HG03095 (cell line): ENCODE measurements at regions not wholly inside any gene's neighbourhood (a gene's known extent, or its start where the extent isn't known, plus 50 kb on each side); places are given as distances from the start of the nearest gene placed in this dataset.
"Not testable (repeated sequence)": the region's sequence is repeated elsewhere in the genome, so short reads cannot be mapped to it uniquely, and the experiment has no call there.

Source experiments
- ATAC-seq: cut with Tn5 transposase; IDR thresholded peaks from one replicate; pipeline ENCODE4 v1.9.1; 2021; ENCODE audit warnings: moderate library complexity; ENCODE audit not compliant: unreplicated experiment

DNA sequence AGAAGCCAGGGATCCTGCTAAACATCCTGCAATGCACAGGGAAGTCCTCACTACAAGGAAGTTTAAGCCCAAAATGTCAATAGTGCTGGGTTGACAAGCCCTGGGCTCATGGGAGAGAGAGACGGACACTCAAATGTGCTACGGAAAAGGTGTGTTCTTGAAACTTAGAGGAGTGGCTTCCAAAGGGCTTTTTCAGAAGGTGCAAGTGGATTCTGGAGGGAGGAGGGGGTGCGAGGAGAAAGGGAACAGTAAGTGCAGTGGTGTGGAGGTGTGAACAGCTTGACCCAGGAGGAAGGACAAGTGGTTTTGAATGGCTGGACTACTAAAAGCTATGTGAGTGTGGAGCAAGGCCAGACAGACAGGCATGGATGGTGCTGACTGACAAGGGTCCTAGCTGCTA lies 50.4 kb upstream of the CECR2 start:
- ATAC-seq, result no peak

DNA sequence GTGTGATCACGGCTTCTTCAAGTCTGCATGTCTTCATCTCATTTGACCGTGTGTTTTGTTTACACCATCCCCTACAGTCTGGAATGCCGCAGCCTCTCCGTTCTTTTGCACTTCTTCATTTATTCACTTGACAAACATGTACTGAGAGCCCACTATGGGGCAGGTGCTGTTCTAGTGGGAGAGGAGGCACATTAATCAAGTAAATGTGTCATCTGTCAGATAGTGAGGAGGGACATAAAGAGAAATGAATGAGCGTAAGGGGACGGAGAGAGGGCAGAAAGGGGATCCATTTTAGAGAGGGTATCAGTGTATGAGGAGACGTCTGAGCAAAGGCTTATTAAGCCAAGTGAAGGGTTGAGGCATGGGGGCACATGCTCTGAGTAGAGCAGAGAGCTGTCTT lies 54.0 kb upstream of the CECR2 start:
- no peak for ATAC-seq

DNA sequence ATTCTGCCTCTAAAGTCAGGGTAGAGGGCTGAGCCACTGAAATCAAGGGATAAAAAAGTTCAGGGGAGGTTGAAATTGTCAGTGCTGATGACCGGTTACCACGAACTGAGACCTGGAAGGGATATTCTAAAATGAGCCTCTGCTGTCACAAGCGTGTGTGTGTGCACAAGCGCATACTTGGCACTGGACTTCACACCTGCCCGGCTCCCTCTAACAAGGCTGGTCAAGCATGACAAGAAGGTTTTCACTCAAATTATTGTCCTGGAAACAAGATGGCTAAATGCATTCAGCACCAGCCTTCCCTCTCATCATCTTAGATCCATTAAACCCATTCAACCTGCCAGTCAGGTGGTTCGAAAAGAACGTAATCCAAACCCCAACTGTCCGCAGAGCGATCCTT lies 54.8 kb upstream of the CECR2 start:
- no peak for ATAC-seq

DNA sequence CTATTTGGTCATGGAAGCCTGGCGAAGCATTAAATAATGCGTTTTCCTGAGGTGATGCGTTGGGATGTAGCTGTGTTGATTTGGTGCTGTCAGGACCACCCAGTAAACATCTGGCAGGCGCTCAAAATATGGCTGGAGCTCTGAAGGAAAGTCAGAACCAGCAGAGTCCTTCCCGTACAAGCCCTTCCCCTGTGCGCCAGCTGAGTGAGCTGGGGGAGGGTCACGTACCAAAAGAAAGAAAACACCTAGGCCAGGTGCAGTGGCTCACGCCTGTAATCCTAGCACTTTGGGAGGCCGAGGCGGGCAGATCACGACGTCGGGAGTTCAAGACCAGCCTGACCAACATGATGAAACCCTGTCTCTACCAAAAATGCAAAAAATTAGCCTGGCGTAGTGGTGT lies 55.6 kb upstream of the CECR2 start:
- no peak for ATAC-seq

DNA sequence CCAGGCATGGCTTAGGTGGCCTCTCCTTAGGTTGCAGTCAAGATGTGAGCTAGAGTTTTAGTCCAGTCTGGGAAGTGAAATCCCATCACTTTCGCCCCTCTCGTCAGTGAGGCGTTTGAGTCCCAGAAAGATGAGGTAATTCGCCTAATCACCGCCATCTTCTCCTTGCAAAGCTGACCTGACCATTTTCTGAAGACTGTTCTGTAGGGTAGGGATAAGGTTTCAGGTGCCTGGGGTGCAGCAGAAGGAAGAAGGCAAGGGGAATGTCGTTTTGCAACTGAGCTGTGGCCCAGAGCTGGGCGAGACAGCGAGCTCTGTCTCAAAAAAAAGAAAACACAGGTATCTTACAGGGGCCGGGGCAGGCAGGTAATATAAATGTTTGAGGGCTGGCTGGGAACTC lies 61.7 kb upstream of the CECR2 start:
- ATAC-seq, result no peak

DNA sequence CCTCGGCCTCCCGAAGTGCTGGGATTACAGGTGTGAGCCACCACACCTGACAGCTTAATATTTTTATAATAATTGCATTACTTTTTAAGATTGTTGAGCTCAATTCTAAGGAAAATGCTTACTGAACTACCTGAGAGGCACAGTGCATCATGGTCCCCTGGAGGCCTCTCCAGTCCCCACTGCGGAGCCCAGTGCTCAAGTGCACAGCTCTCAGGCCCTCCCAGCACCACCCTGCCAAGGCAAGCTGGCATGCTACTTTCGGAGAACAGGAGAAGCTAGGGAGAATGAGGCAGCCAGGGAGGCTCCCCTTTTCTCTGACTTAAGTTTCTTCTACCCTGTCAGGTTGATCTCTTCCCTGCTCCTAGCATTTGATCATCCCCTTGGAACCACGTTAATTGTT lies 64.2 kb upstream of the CECR2 start:
- no peak for ATAC-seq

DNA sequence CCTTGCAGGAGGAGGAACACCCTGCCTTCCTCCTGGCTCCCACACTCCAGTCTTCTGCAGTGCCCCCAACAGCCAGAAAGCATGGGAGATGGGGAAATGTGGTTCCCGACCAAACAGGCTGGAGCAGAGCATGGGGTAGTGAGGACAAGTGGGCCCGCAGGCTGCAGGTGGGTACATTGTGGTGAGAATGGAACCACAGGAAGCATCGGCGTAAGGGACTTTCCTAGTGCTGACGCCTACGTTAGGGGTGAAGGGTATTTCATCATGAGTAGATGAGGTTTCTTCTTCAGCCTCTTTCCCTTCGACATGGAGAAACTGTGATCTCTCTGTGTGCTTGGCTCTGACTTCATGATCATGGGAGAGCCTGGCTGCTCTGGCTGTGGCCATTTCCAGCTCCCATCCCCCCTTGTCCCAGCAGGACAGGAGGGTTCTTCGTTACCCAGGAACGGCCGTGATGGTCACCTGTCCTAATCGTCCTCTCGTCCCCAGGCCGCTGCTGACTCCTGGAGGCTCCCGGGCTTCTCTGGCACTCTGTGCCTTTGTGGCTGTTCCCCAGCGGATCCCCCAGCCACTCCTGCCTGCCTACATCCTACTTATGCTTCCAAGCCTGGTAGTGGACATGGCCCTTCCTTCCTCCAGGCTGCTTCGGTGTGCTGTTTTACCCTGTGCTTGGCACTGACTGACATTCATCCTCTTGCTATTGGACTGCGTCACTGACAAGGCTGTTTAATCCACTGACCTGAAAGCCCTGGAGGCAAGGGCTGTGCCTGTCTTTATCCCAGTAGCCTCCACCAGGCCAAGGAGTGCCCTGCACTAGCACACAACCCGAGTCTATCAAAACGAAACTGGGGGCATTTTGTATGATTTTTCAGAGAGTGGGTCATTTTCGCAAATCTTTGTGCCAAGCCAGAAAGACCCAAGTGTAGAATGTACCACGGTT lies 65.2 kb upstream of the CECR2 start:
- peak; percentile 47 for ATAC-seq

DNA sequence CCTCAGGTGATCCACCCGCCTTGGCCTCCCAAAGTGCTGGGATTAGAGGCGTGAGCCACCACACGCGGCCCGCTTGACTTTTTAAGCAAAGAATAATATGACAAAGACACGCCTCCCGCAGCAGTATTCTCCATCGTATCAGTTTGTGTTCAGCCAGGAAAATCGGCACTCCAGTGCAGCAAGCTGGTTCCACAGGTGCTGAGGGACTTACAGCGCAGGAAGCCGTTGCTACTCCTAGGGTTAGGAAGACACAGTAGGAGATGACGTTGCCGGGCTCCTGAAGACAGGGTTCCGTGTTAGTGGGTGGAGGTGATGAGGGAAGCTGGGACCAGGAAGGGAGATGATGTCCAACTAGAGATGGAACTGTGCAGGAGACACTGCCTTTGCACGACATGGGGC lies 65.8 kb upstream of the CECR2 start:
- ATAC-seq, result no peak

DNA sequence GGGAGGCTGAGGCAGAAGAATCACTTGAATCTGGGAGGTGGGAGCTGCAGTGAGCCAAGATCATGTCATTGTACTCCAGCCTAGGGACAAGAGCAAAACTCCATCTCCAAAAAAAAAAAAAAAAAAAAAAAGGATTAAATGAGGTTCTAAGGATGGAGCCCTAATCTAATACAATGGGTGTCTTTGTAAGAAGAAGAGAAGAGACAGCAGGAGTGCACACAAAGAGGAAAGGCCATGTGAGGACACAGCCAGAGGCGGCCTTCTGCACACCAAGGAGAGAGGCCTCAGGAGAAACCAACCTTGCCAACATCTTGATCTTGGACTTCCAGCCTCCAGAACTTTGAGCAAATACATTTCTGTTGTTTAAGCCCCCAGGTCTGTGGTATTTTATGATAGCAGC lies 66.6 kb upstream of the CECR2 start:
- ATAC-seq, result no peak

DNA sequence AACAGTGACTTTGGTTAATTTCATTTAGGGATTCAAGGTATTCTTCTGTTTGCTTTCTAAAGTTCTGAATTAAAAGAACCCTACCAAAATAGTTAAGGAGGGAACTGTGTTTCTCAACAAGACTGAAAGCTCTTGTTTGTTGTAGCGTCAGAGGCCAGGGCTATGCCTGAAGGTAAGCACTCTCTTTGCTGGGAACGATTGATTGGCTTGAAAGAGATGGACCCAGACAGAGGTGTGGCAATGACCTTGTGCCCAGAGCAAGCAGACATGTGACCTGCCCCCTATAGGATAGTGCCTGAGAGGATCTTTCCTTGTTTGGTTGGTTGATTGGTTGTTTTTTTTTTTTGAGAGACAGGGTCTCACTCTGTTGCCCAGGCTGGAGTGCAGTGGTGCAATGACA lies 68.3 kb upstream of the CECR2 start:
- no peak for ATAC-seq

DNA sequence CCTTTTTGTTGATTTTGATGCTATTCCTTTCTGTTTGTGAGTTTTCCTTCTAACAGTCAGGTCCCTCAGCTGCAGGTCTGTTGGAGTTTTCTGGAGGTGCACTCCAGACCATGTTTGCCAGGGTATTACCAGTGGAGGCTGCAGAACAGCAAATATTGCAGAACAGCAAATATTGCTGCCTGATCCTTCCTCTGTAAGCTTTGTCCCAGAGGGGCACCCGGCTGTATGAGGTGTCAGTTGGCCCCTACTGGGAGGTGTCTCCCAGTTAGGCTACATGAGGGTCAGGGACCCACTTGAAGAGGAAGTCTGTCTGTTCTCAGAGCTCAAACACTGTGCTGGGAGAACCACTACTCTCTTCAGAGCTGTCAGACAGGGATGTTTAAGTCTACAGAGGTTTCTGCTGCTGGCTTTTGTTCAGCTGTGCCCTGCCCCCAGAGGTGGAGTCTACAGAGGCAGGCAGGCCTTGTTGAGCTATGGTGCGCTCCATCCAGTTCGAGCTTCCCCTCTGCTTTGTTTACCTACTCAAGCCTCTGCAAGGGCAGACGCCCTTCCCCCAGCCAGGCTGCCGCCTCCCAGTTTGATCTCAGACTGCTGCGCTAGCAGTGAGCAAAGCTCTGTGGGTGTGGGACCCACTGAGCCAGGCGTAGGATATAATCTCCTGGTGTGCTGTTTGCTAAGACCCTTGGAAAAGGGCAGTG lies 70.3 kb upstream of the CECR2 start:
- ATAC-seq, result not testable (repeated sequence)

DNA sequence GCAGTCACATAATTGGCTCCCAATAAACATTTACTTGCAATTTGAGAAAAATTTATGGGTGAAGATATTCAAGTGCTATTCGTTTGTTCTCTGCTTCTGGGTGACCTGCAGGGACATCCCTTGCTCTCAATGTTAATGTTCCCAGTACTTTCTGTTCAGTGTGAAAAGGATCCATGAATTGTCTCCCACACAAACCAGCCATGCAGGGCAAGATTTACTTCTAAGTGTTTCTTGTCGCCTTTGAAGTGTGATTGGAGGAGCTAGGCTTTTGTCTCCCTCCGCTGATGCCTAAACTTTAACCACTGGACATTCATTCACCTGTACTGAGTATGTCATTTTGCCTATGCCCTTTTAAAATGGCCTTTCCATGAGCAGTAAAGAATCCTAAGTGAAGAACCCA lies 66.4 kb upstream of the ADA2 start:
- no peak for ATAC-seq

DNA sequence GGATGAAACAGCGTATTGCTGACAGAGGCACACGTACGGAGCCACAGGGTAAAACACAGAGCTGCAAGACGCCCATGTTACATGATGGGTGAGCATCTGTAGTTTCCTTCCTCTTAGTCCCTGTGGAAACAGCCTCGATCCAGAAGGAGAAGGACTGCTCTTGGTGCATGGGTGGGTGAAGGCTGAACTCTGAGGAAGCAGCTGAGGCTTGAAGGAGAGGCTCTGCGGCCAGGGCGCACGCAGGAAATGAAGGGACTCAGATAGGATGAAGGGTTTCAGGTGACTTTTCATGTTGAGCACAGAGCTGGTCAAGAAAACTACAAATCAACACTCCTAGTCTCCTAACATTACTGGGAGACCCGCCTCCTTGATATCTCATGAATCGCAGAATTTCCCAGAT lies 65.7 kb upstream of the ADA2 start:
- ATAC-seq, result no peak

DNA sequence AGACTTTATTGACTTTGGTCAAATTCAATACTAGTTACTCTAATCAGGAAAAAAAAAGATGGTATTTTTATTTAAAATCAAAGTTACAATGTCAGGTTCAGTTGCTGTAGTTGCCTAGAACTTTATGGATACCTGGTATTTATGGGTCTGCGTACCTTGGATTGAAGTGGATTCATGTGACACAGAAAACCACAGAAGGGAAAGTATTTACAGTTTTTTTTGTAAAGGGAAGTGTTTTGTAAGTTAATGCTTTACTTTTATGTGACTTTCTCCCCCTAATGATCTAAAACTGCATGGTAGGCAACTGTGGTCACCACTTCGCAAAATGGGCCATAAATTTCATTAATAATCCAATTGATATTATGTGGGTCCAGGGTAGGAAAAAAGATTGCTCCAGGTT lies 65.2 kb upstream of the ADA2 start:
- ATAC-seq, result no peak

DNA sequence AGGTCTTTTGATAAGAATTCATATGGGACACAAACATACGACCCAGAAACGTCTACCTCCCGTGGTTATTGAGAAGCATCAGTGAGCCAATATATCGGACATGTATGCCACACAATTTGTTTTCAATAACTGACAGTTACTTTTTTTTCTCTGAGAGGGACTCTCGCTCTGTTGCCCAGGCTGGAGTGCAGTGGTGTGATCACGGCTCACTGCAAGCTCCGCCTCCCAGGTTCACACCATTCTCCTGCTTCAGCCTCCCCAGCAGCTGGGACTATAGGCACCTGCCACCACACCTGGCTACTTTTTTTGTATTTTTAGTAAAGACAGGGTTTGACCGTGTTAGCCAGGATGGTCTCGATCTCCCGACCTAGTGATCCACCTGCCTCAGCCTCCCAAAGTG lies 64.6 kb upstream of the ADA2 start:
- ATAC-seq, result not testable (repeated sequence)

DNA sequence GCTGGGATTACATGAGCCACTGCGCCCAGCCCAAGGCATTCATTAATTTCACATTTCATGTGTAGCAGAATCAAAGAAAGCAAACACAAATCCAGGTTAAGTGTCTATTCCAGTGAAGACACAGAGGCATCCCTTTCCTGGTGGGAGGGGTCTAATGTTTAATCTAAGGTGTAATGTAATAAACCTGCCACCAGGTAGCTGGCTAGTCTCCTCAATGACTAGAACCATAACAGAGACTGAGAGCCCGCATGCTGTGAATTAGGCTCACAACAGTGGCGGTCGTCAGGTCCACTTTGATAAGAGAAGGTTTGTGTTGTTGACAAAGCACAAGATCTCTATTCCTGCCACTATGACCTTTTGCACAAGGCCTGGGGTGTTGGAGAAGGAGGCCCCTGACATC lies 64.2 kb upstream of the ADA2 start:
- no peak for ATAC-seq

DNA sequence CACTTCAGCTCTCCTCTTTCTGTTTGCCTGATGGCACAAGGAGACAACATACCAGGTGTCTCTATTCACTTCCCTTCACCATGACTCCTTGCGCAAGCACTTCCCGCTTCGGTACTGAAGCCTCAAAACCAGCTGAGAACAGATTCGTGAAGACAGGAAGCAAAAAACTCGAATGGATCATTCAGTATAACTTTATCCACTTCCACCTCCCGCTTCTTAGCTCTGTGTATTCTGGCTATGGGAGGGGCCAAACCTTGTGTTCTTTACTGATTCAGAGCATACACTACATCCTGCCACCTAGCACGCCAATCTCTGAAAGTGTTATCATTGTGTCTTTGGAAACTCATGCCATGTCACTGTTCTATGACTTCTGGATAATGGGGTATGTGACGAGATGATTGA lies 62.2 kb upstream of the ADA2 start:
- no peak for ATAC-seq

DNA sequence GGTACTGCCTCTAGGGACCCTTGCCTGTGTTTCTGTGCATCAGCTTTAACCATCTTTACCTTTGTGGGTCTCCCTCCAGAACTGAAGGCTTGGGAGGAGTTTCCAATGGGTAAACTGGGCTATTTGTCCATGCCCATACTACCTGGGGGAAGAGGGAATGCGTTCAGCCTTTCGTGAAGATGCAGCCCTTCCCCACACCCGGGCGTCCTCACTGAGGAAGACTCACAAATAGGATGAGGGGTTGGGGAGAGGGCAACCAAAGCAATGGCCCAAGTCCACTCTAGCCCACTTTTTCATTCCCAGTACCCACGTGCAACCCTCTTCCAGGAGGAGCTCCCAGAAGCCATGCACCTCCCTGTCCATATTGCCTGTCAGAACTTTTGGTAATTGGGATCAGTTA lies 61.8 kb upstream of the ADA2 start:
- ATAC-seq, result no peak

DNA sequence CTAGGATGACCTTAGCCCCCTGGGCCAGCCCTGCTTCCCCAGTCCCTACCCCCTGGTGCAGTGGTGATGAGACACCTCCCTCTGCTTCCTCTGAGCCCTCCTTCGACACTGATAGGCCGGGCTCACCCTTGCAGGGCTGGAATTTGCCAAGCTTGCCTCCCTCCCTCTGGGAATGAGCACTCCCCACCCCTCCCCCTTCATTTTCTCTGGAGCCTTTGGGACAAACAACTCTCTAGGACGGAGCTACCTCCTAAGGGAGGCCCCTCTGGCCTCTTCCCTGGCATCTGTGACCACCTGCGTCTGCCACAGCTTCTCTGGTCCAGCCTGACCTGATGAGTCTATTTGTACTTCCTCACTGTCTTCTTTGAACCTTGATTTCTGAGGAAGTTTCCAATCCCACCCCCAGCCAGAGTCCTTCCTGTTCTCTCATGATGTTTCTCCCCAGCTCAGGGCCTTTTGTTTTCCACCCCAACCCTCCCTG lies 53.3 kb upstream of the ADA2 start:
- ATAC-seq, result no peak

DNA sequence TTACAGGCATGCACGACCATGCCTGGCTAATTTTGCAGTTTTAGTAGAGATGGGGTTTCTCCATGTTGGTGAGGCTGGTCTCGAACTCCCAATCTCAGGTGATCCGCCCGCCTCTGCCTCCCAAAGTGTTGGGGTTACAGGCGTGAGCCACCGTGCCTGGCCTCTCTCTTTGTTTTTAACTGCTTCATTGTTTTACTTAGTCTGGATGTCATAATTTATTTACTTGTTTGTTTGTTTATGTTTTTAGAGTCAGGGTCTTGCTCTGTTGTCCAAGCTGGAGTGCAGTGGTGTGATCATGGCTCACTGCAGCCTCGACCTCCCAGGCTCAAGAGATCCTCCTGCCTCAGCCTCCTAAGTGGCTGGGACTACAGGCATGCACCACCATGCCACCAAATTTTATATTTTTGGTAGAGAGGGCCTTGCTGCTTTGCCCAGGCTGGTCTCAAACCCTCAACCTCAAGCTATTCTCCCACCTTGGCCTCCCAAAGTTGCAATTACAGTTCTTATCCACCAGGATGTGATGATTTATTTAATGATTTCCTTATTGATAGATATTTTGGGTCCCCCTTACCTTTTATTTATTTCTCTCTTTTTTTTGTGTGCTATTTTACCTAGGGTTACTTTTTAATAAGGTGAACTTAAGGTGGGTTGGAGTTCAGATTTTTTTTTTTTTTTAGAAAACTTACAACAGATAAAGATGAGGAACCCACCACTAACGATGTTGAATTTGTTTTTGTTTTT lies 52.6 kb upstream of the ADA2 start:
- no peak for ATAC-seq

DNA sequence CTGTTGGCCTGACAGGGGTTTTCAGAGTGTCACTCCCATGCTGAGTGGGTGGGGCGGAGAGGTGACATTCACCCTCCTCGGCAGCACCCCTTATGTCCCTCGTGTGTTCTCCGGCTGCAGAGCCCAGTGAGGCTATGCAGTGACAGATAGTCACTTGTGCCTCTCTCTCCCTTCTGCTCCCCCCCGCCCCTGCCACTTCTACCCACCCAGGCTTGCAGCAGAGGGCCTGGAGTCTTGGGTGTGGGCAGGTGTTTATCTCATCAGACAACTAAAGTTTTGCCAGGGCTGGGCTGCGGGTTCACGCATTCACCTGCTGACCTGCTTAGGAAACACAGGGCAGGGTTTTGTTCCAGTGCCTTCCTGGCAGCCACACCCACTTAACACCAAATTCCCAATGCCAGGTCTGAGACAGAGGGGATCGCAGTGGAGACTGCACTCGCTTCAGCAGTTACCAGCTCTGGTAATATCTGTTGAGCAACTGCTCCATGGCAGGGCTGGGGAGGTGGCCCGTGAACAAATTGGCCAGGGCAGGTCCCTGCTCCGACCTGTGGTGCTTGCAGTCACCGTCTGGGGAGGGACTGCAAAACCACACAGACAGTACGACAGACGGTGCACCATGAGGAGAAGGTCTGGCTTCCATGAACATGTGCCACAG lies 50.5 kb upstream of the ADA2 start:
- no peak for ATAC-seq
